ENCODE measurements at regions not wholly inside any gene's neighbourhood (a gene's known extent, or its start where the extent isn't known, plus 50 kb on each side); places are given as distances from the start of the nearest gene placed in this dataset.
"Not testable (repeated sequence)": the region's sequence is repeated elsewhere in the genome, so short reads cannot be mapped to it uniquely, and the experiment has no call there.

- no peak for DNase-seq
Measured at GRCh38 chr9:71632776-71633175, 135.5 kb downstream of the CEMIP2 start.

DNA sequence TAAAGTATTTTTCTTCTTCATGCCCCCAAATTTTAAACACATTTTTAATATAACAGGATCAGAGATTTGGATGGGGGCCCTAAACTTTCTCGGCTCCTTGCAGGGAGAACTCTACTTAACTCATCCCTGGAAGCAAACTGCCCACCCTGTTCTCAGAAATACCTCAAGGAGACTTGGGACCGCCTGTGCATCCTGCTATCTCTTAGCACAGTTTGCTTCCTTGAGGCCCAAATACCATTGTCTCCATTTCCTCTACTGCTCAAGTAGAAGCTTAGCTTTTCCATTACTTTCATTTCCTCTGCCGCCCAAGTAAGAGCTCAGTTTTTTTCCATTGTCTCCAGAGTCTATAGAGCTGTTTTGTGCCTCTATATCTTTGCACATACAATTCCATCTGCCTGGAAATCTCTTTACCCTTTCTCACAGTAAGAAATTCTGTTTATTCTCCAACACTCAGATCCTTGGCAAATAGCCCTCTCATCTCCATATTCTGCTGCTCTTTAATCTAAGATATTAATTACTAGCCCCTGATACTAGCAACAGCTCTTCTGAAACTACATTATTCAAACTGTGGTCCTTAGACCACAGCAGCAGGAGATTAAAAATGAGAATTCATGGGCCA lies 137.8 kb downstream of the CEMIP2 start:
- DNase-seq: no peak

DNA sequence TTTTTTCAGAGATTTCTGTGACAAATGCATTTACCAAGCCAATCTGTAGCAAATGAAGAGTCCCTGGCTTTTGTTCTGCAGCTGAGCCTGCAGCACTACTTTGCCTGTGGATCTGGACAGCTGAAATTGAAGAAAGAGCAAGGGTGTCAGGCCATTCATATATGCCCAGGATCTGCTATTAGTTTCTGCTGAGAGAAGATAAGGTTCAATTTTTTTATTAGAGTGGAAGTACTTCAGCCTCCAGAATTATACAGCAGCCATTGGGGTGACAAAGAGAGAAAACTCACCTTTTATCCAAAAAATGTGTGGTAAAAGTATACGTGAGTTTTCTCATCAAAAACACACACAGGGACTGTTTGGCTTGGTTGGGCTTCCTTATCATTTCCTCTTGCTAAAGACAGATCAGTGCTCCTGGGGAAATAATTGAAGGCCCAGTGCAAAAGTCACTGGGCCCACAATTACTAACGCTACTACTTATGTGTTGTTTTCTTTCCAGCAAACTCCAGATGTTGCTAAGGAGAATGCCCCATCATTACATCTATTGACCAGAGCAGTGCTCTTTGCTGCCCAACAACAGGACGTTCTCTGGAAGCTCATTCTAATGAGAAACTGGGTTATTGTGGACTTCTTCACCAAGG lies 138.6 kb downstream of the CEMIP2 start:
- DNase-seq: no peak

- no peak for DNase-seq
Measured at GRCh38 chr9:71628247-71628646, 140.1 kb downstream of the CEMIP2 start.

- DNase-seq: no peak
Measured at GRCh38 chr9:71627537-71627936, 140.8 kb downstream of the CEMIP2 start.

- DNase-seq: no peak
Measured at GRCh38 chr9:71626395-71626794, 141.9 kb downstream of the CEMIP2 start.

DNA sequence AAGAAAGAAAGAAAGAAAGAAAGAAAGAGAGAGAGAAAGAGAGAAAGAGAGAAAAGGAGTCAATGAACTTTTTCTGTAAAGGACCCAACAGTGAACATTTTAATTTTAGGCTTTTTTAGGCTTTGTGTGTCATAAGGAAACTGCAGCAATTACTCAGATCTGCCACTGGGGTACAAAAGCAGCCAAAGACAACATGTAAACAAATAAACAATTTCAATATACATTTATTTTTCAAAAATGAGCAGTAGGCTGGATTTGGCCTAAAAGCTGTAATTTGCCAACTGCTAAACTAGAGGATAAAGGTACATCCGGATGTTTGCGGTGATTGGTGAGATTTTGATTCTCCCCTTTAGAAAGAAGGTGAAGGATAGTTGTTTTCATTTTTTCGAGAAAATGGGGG lies 143.6 kb downstream of the CEMIP2 start:
- DNase-seq: no peak

DNA sequence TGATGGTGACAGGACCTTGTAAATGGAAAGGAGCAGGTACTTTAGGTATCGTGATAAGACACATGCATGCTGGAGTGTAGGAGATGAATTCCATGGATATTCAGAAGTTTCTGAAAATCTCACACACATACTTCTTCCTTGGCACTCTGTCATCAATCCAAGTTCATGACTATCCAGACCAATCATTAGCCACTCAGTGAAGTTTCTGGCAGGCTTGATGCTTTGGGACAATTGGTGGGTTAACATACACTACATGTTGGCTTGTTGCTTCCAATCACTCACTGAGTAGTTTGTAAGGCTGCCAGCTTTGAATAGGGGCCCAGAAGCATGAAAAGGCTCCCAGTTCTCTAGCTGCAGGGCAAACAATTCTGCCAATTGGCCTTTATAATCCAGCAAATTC lies 147.6 kb downstream of the CEMIP2 start:
- no peak for DNase-seq

DNA sequence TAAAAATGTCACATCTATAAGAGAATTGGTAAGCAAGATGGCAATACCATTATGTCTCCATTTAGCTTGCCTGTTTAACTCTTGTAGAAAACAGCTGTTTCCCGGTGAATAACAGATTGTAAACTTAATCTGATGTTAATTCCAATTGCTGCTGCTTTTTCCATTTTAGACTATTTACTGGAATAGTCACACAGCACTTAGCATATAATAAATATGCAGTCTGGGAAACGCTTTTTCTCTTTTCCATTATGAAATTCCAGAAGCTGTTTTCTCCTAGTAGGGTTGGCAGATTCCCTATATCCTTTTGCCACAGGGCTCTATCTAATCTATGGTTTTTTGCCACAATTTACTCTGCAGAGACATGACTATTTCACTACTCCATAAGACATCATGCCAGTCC lies 148.0 kb downstream of the CEMIP2 start:
- DNase-seq: no peak

- no peak for DNase-seq
Measured at GRCh38 chr9:71619926-71620325, 148.4 kb downstream of the CEMIP2 start.

GRCh38 chr9:71614409-71615010 lies 153.8 kb downstream of the CEMIP2 start:
- DNase-seq: no peak

GRCh38 chr9:71612889-71613288 lies 155.4 kb downstream of the CEMIP2 start:
- DNase-seq: no peak

DNA sequence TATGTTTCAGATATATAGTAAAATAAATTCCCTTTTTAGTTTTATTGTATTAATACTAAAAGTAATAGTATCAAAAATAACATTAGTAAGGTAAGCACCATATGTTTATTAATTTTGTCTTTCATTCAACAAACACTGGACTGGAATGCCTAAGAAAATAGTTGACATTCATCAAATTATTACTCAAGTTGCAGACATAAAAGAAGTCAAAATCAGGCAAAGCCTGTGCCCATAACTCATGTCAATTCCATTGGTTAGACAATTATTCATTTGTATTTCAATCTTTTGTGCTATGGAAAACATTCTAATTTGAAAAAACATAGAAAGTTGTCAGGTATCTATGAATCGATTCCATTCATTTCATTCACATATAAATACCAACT lies 158.9 kb downstream of the CEMIP2 start:
- no peak for DNase-seq

GRCh38 chr9:71608825-71609447 lies 159.4 kb downstream of the CEMIP2 start:
- no peak for DNase-seq

DNA sequence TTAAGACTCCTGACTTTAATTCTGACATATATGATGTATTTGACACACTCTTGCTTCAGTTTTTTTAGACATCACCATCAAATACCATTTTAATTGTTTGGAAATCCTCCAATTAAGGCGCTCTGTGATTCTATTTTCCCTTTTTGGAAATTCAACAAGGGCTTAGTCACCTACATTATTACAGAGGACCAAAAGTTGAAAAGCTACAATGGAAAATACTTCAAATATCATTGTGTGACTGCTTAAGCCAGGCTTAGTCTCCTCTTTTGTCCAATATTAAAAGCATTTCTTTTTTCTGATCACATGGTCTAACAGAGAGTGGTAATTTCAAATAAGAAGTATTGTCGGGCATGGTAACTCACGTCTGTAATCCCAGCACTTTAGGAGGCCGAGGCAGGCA lies 160.3 kb downstream of the CEMIP2 start:
- no peak for DNase-seq

GRCh38 chr9:71607461-71607881 lies 160.8 kb downstream of the CEMIP2 start:
- DNase-seq: no peak

- no peak for DNase-seq
Measured at GRCh38 chr9:71604197-71605063, 163.9 kb downstream of the CEMIP2 start.

DNA sequence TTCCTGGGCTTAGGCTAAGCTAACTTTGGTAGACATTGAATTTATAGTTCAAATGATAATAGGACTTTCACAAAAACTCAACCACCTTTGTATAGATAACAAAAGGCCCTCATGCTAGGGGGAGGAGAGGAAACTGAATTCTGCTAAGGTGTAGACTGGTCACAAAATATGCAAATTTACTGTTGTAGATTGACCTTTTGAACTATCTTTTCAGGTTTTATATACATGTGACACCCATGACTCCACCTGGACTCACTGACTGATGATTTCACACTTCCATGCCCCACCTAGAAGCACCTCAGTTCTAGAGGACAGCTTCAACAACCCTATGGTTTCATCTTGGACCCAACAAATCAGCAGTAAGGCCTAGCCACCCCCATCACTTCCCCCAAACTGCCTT lies 165.7 kb downstream of the CEMIP2 start:
- no peak for DNase-seq

DNA sequence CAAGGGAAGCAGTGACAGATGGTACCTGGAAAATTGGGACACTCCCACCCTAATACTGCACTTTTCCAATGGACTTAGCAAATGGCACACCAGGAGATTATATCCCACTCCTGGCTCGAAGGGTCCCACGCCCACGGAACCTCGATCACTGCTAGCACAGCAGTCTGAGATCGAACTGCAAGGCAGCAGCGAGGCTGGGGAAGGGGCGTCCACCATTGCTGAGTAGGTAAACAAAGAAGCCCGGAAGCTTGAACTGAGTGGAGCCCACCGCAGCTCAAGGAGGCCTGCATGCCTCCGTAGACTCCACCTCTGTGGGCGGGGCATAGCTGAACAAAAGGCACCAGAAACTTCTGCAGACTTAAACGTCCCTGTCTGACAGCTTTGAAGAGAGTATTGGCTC lies 172.6 kb downstream of the CEMIP2 start:
- DNase-seq: not testable (repeated sequence)

DNA sequence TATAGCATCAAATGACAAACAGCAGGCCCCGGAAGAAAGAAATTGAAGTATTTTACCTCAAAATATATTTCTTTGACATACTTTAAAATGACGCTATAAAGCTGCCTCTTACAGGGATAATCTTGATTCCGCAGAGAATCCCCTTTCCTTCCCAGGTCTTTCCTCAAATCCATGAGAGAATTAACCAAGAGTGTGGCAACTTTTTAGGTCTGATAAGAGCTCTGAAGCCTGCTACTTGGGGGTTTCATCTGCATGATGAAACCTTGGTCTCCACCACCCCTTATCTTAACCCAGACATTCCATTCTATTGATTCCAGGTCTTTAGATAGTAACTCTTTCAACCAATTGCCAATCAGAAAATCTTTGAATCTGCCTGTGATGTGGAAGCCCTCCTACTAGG lies 173.8 kb downstream of the CEMIP2 start:
- no peak for DNase-seq

DNA sequence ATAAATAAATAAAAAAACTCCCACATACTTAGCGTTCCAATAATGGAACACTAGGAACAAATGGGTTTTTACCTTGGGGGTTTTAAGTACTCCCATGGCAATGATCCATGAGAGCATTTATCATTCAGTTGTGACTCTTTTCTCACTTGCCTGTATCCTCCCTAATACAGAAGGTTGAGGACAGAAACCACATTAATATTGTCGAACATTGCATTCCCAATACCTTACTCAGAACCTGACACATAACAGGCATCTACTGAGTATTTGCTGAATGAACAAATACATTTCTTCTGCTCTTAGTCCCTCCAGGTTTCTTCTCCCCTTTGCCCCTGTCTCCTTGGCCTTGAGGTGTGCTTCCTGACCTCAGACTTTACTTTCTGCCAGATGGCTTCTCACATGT lies 175.9 kb downstream of the CEMIP2 start:
- DNase-seq: no peak

GRCh38 chr9:71590362-71590761 lies 178.0 kb downstream of the CEMIP2 start:
- DNase-seq: no peak

GRCh38 chr9:71589612-71590011 lies 178.7 kb downstream of the CEMIP2 start:
- DNase-seq: no peak
